MM.1S (cell line): ENCODE measurements at regions not wholly inside any gene's neighbourhood (a gene's known extent, or its start where the extent isn't known, plus 50 kb on each side); places are given as distances from the start of the nearest gene placed in this dataset.

Experiments used
- DNase-seq: peaks from one replicate; pipeline ENCODE4 v3.0.0-alpha.2; 2015
- H2AFZ ChIP-seq: fragments of 300-600 bp; sonication (generic); 2 replicates; pipeline ENCODE4 v1.6.0; 2016; ENCODE audit warnings: antibody characterized with exemption, low read length
- H3F3A ChIP-seq: fragments of 300-600 bp; sonication (generic); 2 replicates; pipeline ENCODE4 v1.6.1; 2016; ENCODE audit warnings: mild to moderate bottlenecking, antibody characterized with exemption, low read length, moderate library complexity, mixed read lengths; ENCODE audit not compliant: insufficient read depth
- H3K27ac ChIP-seq: fragments of 300-600 bp; sonication (generic); 2 replicates; pipeline ENCODE4 v1.5.1; 2016; ENCODE audit warnings: mild to moderate bottlenecking, low read length
- H3K27me3 ChIP-seq: fragments of 300-600 bp; sonication (generic); replicated peaks from 2 replicates; pipeline ENCODE4 v1.6.0; 2016; ENCODE audit warnings: low read length; ENCODE audit not compliant: insufficient read depth
- H3K36me3 ChIP-seq: fragments of 300-600 bp; sonication (generic); replicated peaks from 2 replicates; pipeline ENCODE4 v1.6.1; 2016; ENCODE audit warnings: mild to moderate bottlenecking, low read length, mixed read lengths; ENCODE audit not compliant: insufficient read depth
- H3K4me1 ChIP-seq: fragments of 300-600 bp; sonication (generic); 2 replicates; pipeline ENCODE4 v1.6.1; 2016; ENCODE audit warnings: low read length, mixed read lengths
- H3K4me2 ChIP-seq: fragments of 300-600 bp; sonication (generic); 2 replicates; pipeline ENCODE4 v1.6.0; 2016; ENCODE audit warnings: low read depth, low read length
- H3K4me3 ChIP-seq: fragments of 300-600 bp; sonication (generic); 2 replicates; pipeline ENCODE4 v1.5.1; 2016; ENCODE audit warnings: low read length, mixed read lengths
- H3K79me2 ChIP-seq: fragments of 300-600 bp; sonication (generic); 2 replicates; pipeline ENCODE4 v1.6.1; 2016; ENCODE audit warnings: mixed run types, low read length, mixed read lengths
- H3K9ac ChIP-seq: fragments of 300-600 bp; sonication (generic); 2 replicates; pipeline ENCODE4 v1.6.1; 2016; ENCODE audit warnings: low read length, mixed read lengths
- H3K9me2 ChIP-seq: fragments of 300-600 bp; sonication (generic); replicated peaks from 2 replicates; pipeline ENCODE4 v1.6.1; 2016; ENCODE audit warnings: mild to moderate bottlenecking, low read length, mixed read lengths; ENCODE audit not compliant: insufficient read depth
- H3K9me3 ChIP-seq: fragments of 300-600 bp; sonication (generic); replicated peaks from 2 replicates; pipeline ENCODE4 v1.6.1; 2016; ENCODE audit warnings: mild to moderate bottlenecking, low read length, mixed read lengths; ENCODE audit not compliant: insufficient read depth
- H4K20me1 ChIP-seq: fragments of 300-600 bp; sonication (generic); 2 replicates; pipeline ENCODE4 v1.6.1; 2016; ENCODE audit warnings: mild to moderate bottlenecking, low read length, moderate library complexity, mixed read lengths; ENCODE audit not compliant: insufficient read depth
- EZH2 ChIP-seq: fragments of 300-600 bp; sonication (generic); optimal IDR thresholded peaks from 2 replicates; pipeline ENCODE3; 2017; ENCODE audit warnings: low read depth, mild to moderate bottlenecking, antibody characterized with exemption, low read length, mixed read lengths
- EZH2phosphoT487 ChIP-seq: fragments of 300-600 bp; sonication (generic); IDR thresholded peaks from 2 replicates; pipeline ENCODE4 v1.6.1; 2018; ENCODE audit warnings: antibody characterized with exemption, low read length
- TF ChIP-seq, protein P1 (sequence below): fragments of 300-600 bp; sonication (generic); IDR thresholded peaks from 2 replicates; pipeline ENCODE4 v1.5.1; 2016; ENCODE audit warnings: antibody characterized with exemption, low read length, mixed read lengths

DNA sequence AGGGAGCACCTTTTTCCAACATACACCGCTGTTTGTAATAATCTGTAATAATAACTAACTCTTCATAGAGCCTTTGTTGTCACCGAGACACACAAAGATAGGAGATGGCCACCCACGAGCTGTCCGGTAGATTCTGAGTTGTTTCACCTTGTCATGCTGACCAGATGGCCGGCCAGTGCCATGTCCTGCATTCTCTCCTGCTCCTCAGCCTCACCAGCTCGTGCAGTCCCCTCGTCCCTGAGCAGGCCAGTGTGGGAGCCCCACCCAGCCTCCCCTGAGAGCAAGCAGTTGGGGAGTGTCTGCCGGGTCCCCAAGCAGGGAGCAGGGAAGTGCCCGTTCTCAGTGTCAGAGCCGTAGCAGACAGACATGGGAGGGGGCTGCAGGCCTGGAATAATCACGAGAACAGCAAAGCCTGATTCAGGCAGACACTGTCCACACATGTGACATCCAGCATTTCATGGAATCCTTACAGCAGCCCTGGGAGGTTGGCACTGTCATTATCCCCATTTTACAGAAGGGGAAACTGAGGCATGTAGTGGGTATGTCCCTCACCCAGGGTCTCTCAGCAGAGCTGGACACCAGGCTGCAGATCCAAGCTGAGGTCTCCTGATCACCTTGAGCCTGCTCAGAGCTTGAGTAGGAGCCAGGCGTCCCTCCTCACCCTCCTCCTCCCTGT is 178.5 kb upstream of the CIBAR2 start:
- peaks cover 93% of the 10 kb centered on the region for H3K27me3 ChIP-seq
- no peaks in the 10 kb centered on the region for H3K4me1 ChIP-seq
- H3F3A ChIP-seq = no peaks in the 10 kb centered on the region
- H4K20me1 ChIP-seq = no peaks in the 10 kb centered on the region
- H3K79me2 ChIP-seq = no peaks in the 10 kb centered on the region
- H3K9ac ChIP-seq = no peak overlapping the region
- TF ChIP-seq EZH2phosphoT487 (no peak), EZH2 (no peak)
- TF ChIP-seq, protein P1, sequence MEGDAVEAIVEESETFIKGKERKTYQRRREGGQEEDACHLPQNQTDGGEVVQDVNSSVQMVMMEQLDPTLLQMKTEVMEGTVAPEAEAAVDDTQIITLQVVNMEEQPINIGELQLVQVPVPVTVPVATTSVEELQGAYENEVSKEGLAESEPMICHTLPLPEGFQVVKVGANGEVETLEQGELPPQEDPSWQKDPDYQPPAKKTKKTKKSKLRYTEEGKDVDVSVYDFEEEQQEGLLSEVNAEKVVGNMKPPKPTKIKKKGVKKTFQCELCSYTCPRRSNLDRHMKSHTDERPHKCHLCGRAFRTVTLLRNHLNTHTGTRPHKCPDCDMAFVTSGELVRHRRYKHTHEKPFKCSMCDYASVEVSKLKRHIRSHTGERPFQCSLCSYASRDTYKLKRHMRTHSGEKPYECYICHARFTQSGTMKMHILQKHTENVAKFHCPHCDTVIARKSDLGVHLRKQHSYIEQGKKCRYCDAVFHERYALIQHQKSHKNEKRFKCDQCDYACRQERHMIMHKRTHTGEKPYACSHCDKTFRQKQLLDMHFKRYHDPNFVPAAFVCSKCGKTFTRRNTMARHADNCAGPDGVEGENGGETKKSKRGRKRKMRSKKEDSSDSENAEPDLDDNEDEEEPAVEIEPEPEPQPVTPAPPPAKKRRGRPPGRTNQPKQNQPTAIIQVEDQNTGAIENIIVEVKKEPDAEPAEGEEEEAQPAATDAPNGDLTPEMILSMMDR = no peak
- H3K27ac ChIP-seq = no peak overlapping the region
- no peaks in the 10 kb centered on the region for H3K9me2 ChIP-seq
- no peaks in the 10 kb centered on the region for H3K9me3 ChIP-seq
- DNase-seq = no peak
- no peak overlapping the region for H3K4me2 ChIP-seq
- H2AFZ ChIP-seq = no peak overlapping the region
- H3K4me3 ChIP-seq = no peak overlapping the region
- H3K36me3 ChIP-seq = no peaks in the 10 kb centered on the region

GRCh38 chr16:85291302-85292148 is 179.3 kb upstream of the CIBAR2 start:
- Histone ChIP-seq H4K20me1 (no peaks in the 10 kb centered on the region), H3K36me3 (no peaks in the 10 kb centered on the region), H3K9me3 (no peaks in the 10 kb centered on the region), H3K4me1 (no peaks in the 10 kb centered on the region), H3K4me3 (no peak overlapping the region), H3F3A (no peaks in the 10 kb centered on the region), H3K27me3 (peaks cover 93% of the 10 kb centered on the region), H2AFZ (no peak overlapping the region), H3K4me2 (no peak overlapping the region), H3K9ac (no peak overlapping the region), H3K27ac (no peak overlapping the region), H3K9me2 (no peaks in the 10 kb centered on the region), H3K79me2 (no peaks in the 10 kb centered on the region)
- DNase-seq = no peak
- TF ChIP-seq EZH2phosphoT487 (no peak), EZH2 (no peak)
- TF ChIP-seq, protein P1 = no peak

- H2AFZ ChIP-seq = no peak overlapping the region
- no peaks in the 10 kb centered on the region for H3K4me1 ChIP-seq
- H3K4me2 ChIP-seq = no peak overlapping the region
- no peaks in the 10 kb centered on the region for H3K9me3 ChIP-seq
- no peak overlapping the region for H3K27ac ChIP-seq
- no peaks in the 10 kb centered on the region for H3K36me3 ChIP-seq
- no peak for DNase-seq
- no peaks in the 10 kb centered on the region for H4K20me1 ChIP-seq
- H3K4me3 ChIP-seq = no peak overlapping the region
- H3K9me2 ChIP-seq = no peaks in the 10 kb centered on the region
- TF ChIP-seq, protein P1 = no peak
- no peak for TF ChIP-seq EZH2
- H3F3A ChIP-seq = no peaks in the 10 kb centered on the region
- no peak overlapping the region for H3K9ac ChIP-seq
- H3K79me2 ChIP-seq = no peaks in the 10 kb centered on the region
- peaks cover 88% of the 10 kb centered on the region for H3K27me3 ChIP-seq
Observed at GRCh38 chr16:85293458-85293857, 181.2 kb upstream of the CIBAR2 start.
